GM21723 (cell line): ENCODE measurements at regions not wholly inside any gene's neighbourhood (a gene's known extent, or its start where the extent isn't known, plus 50 kb on each side); places are given as distances from the start of the nearest gene placed in this dataset.

Source experiments
- ATAC-seq: cut with Tn5 transposase; IDR thresholded peaks from one replicate; pipeline ENCODE4 v1.9.1; 2021; ENCODE audit warnings: mild to moderate bottlenecking, moderate library complexity; ENCODE audit not compliant: unreplicated experiment

DNA sequence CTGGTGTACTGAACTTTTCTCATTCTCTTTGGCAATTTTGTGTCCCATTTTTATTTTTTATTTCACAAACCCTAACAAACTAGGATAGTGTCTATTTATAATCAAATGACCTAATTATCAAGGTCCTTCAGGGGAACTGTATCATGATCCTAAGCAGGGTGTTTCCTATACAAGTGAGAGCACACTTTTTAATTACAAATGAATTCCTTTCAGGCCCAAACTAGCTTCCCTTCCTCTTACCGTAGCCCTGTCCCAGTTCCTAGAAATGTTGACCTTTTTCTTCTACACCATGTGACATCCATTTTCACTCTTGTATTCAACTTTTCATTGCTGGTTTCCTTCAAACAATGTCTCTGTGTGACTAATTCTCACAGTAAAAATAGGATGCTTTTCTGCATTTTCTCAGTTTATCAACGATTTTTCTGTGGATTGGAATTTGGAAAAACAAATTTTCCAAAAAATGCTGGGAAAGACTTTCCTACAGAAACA lies 411.4 kb downstream of the CCDC91 start:
- no peak for ATAC-seq

DNA sequence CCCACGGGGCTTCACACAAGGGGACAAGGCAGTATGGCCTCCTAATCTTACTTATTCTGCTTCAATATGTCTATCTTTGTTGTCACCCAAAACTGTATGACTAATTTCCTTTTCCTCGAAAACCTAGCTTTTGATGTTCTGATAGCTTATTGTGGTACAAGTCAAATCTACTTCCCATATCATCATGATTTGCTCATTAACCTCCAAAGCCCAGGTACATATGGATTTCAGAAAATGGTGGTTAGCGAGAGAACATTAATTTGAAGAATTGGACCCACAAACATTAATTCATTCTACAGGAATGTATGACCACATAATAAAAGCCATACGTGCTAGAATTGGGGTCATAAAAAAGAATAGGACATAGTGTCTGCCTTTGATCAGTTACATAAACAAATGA lies 412.5 kb downstream of the CCDC91 start:
- no peak for ATAC-seq

DNA sequence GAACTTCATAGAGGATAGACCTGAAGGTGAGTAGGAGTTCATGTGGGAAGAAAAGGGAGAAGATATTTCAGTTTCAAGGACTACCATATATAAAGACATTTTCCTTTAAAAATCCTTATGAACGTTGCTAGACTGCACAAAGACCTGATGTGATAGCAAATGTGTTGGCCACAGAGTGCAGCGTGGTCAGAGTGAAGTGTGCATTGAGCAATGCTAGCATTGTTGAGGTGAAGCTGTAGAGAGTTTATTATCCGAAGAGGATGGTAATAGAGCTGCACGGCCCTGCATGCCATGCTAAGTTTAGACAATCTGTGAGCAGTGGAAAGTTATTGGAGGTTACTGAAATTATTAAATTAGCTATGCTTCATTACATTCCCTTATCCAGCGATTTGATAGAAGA lies 413.0 kb downstream of the CCDC91 start:
- ATAC-seq = no peak

DNA sequence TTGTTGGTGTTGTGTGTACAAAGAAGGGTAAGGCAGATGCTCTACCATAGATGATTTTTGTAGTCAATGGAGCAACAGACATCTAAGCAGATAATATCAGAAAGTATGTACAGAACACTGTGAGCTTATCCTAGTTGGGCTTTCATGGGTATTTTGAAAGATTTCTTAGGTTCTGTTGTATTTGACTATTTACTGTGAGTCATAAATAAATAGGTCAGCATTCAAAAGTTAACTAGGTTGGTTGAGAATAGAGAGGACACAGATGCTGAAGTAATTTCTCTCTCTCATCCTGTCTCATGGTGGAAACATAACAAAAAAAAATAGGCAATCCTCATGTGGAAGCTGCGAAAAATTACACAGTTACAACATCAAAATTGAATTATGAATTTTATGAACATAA lies 413.5 kb downstream of the CCDC91 start:
- no peak for ATAC-seq

DNA sequence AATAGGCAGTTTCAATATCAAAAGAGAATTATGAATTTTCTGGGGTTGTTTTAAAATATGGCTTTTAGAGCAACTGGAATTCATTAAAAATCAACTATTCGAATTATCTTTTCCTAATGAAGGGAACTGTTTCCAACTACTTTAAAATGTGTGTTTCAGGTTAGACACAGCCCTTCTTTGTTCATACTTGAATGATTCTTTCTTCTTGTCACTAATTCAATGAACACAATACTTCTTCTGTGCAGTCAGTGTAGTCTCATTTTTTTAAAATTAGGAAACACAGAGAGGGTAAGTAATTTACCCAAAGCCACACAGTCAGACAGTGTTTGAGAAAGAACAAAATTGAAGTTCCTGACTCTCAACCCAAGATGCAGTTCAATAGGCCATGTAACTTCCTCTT lies 414.0 kb downstream of the CCDC91 start:
- no peak for ATAC-seq

DNA sequence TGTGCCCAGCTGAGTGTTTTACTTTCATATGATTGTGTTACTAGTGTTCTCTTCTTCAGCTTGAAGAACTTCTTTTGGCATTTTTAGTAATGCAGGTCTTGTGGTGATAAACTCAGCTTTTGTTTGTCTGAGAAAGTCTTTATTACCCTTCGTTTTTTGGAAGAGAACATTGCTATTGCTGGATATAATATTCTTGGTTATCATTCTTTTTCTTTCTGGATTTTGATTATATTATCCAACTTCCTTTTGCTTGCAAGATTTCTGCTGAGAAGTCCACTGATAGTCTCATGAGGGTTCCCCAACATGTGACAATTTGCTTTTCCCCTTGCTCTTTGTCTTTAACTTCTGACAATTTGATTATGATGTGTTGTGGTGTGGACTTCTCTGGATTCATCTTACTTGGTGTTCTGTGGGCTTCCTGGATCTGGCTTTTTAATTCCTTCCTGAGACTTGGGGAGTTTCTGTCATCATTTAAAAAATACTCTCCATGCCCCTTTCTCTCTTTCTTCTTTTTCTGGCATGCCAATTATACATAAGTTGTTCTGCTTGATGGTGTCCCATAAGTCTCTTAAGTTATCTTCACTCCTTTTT lies 416.8 kb downstream of the CCDC91 start:
- no peak for ATAC-seq

DNA sequence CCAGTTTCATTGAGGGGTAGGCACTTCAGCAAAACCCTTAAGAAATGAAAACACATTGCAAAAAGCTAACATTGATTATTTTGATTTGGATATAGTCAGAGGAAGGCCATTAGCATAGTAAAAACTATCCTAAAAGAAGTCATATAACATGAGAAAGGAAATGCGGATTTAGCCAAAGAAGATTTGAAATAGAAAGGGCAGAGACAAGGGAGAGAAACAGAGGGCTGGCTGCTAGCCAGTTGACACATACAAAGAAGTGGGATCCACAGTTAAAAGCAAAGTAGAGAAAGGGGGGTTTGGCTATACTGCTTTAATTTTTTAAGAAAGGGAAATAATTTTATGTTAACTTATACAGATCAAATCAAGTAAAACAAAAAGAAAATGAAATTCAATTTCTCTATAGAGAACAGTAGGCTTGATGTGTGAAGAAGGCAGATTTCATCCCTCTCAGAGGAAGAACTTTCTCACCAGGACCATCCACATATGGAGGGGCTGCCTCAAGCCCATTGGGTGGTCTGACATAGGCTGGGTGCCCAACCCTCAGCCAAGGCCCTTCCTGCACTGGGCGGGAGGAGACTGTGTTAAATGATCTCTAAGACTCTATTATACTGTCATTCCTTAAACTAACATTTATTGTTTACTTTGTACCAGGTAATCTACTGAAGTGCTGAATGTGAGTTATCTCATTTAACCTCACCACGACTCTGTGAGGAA lies 420.3 kb downstream of the CCDC91 start:
- ATAC-seq = no peak

DNA sequence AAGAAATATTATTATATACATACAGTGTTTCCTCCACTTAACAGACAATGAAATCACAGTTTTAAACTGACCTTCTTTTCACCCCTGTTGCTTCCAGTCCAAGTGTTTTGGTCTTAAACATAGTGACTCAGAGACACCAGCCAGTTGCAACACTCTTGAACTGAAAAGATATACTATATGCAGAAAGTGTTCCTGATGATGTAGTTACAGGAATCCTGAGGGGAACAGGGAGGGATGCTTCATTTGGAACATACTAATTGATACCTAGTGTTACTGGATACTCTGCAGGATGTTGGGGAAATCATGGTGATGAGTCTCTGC lies 420.8 kb downstream of the CCDC91 start:
- ATAC-seq = no peak

DNA sequence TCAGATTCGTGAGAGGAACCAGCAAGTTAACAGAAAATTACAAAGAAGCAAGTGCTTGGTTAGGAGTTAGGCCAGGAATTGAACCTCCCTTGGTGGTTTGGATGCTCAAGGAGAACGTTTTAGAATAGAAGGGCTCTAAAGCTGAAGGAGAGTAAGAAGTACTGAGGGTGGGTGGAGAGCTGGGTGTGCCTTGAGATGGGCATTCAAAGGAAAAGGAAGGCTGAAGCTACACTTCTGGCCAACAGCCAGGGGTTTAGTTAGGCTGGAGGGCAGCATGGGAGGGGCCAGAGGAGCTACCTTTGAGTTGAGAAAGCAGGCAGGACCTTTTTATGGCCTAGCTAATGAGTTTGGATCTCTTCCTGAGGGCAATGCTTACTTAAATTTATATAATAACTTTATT lies 421.2 kb downstream of the CCDC91 start:
- ATAC-seq = no peak

DNA sequence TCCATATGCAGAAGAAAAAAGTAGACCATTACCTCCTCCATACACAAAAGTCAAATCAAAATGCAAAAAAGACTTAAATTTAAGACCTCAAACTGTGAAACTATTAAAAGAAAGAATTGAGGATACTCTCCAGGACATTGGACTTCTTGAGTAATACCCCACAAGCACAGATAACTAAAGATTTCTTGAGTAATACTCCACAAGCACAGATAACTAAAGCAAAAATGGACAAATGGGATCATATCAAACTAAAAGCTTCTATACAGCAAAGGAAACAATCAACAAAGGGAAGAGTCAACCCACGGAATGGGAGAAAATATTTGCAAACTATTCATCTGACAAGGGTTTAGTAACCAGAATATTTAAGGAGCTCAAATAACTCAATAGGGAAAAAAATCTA lies 427.9 kb downstream of the CCDC91 start:
- ATAC-seq = no peak

DNA sequence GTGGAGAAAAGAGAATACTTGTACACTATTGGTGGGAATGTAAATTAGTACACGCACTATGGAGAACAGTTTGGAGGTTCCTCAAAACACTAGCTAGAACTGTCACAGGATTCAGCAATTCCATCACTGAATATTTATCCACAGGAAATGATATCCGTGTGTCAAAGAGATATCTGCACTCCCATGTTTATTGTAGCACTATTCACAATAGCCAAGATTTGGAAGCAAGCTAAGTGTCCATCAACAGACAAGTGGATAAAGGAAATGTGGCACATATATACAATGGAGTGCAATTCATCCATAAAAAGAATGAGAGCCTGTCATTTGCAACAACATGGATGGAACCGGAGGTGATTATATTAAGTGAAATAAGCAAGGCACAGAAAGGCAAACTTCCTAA lies 428.5 kb downstream of the CCDC91 start:
- ATAC-seq = no peak

DNA sequence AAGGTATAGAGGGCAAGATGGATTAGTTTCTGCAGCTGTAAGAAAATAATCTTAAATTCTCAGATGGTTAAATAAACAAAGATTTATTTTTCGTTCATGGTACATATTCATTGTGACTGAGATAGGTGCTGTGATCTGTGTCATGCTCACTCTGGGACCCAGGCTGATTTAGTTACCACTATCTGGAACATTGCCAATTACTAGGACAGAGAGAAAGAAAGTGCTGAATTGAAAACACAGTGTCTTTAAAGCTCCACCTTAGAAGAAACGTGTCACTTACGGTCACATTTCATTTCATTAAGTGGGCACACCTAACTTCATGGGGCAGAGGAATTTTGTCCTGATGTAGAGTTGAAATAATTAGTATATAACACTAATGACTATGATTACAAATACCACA lies 430.0 kb downstream of the CCDC91 start:
- ATAC-seq = no peak

DNA sequence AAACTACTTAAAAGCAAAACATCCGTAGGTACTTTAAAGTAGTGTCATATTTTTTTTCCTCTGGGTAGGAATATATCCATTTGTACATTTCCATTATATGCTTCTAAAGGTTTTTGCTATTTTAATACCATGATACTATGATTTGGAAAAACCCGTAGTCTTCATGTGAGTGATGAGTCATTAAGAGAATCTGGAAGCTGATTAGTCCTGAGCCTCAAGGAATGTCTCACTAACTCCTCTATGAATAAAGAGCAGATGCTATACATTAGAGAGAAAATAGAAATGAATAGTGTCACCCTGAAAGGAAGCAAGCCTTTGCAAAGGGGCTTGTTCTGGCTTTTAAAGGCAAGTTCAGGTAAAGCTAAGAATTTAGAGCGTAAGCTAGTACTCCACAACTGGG lies 432.1 kb downstream of the CCDC91 start:
- ATAC-seq = no peak

DNA sequence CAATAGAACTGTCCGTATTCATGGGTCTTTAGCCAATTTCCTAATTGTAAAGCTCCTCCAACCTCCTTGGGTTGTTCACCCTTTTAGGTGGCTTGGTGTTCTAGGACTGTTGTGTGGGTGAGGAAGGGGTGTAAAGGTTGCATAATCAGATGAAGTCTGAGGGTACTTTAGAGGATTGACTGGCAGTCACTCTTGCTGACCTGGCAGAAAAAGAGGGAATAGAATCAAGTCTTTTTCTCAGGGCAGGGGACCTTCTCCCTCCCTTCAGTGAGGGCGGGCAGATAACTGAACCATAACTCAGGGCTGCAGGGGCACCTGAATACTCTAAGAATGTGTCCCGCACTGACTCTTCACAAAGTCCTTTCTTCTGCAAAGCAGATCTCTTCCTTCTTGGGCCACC lies 436.2 kb downstream of the CCDC91 start:
- no peak for ATAC-seq

DNA sequence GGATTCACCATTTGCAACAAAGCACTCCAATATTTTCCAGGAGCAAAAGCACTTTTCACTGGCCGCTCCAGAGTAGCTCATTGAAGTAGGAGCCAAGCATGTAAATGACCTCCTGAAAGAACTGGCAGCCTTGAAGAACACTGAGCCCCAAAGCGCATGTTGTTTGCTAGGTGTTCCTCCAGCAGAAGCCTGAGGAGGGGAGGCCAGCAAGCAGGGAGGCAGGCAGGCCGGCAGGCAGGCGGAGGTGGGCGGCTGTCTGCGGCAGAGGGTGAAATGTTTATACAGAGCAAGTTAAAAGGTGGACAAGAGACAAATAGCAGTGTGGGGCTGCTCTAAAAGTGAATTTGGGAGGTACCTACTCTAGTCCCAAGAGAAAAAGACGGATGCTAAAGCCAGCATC lies 439.4 kb downstream of the CCDC91 start:
- no peak for ATAC-seq

DNA sequence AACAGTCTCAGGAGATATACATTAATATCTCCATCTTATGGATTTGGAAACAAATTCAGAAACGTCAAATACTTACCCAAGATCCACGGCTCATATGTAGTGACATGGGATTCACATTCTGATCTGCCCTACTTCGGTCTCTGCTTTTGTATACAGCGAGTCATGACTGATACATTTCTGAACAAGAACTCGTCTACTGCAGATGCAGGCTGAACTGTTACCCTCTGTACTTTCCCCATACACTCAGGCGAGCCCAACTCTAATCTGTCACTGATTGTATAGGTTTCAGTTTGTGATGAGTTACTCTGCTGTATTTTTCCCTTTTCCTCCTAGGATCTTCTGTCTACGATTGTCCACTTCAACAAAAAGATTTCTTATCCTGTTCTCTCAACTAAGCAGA lies 441.6 kb downstream of the CCDC91 start:
- ATAC-seq = no peak

DNA sequence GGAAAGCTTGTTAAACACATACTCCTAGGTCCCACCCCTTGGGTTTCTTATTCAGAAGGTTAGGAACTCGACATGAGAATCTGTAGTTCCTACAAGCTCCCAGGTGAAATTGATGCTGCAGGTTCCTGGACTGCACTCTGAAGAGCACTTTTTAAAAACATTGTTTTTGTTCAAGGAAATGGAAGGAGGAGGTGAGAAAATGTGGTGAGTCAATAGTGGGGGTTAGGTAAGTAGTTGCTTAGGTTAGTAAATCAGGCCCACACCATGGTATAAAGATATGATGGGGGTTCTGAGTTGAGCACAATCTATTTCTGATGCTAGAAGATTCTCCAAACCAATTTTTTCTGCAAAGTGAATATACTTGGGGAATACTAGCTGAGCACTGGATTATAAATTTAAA lies 450.3 kb downstream of the CCDC91 start:
- ATAC-seq = no peak

DNA sequence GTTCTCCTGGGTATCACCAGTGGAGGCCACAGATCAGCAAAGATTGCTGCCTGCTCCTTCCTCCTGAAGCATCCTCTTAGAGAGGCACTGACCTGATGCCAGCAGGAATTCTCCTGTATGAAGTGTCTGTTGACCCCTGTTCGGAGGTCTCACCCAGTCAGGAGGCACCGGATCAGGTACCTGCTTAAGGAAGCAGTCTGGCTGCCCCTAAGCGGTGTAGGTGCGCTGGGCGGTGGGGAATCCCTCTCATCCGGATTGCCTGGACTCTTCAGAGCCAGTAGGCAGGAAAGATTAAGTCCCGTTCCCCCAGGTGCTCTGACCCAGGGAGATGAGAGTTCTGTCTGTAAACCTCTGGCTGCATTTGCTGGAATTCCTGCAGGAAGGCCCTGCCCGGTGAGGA lies 455.2 kb downstream of the CCDC91 start:
- no peak for ATAC-seq

DNA sequence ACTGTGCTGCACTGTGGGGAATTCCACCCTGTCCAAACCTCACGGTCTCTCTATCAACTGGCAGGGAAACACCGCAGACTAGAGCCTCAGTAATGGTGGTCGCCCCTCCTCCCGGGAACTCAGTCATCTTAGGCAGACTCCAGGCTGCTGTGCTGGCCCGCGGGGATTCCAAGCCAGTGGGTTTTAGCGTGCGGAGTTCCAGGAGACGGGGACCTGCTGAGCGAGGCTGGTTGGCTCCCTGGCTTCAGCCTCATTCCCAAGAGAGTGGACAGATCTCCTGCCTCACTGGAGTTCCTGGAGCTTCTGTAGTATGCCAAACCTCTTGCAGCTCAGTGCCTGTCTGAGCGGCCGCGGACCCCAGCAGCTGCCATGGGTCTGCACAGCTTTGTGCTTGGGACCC lies 455.6 kb downstream of the CCDC91 start:
- no peak for ATAC-seq

DNA sequence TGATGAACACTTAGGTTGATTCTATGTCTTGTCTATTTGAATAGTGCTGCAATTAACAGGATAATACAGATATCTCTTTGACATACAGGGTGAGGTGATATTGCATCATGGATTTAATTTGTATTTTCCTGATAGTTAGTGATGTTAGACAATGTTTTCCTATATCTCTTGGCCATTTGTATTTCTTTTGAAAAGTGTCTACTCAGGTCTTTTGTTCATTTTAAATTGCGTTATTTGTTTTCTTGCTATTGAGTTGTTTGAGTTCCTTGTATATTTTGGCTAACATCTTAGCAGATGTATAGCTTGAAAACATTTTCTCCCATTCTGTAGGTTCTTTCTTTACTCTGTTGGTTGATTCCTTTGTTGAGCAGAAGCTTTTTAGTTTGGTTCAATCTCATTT lies 460.6 kb downstream of the CCDC91 start:
- ATAC-seq = no peak

DNA sequence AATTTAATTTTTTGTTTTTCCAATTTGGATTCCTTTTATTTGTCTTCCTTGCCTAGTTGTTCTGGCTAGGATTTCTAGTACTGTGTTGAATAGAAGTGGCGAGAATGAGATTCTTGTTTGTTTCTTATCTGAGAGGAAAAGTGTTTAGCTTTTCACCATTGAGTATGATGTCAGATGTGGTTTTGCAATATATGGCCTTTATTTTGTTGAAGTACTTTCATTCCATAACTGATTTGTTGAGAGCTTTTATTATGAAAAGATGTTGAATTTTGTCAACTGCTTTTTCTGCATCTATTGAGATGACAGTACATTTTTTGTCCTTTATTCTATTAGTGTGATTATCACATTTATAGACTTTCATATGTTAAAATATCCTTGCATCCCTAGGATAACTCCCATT lies 462.0 kb downstream of the CCDC91 start:
- no peak for ATAC-seq

DNA sequence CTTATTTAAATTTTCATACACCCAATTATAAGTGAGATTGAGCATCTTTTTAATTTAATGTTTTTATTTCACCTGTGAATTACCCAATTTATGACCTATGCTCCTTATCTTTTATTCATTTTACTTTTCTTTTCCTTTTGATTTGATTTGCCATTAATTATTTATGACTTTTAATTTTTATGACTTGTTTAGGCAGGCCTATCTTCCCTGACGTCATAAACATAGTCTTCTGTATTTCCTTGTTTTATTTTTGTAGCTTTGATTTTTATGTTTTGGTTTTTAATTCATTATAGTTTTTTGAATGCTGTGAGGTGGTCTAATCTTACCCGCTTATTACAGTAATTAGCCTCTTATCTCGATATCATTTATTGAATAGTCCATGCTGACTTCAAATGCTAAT lies 467.1 kb upstream of the FAR2 start:
- ATAC-seq = no peak

DNA sequence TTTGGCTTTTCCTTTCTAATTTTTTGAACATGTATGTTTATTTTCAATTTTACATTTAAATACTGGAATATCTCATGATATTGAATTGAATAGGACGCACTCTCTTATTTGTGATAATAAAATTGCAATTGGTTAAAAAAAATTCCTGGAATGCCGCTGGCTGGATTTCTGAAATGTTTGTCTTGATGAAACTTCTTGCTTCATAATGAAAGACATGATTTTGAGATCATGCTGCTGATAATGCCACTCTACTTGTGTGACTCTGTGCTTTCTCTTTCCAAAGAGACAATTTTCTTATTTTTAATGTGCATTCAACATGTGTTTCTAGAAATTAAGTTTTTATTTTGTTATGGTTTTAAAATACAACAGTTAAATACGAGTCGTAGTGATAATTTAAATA lies 465.7 kb upstream of the FAR2 start:
- no peak for ATAC-seq
